Activated T-helper 2 cell treated with anti-CD3 and anti-CD28 coated beads, Interferon-gamma antibody, Interleukin-2, Interleukin-4, amounts not matched to agents 10 μg/mL and 5 μg/mL and 100 μg/mL, durations not matched to agents 14 hours and 24 hours and 36 hours (primary cell): ENCODE measurements at regions not wholly inside any gene's neighbourhood (a gene's known extent, or its start where the extent isn't known, plus 50 kb on each side); places are given as distances from the start of the nearest gene placed in this dataset.

ENCODE experiments used
- DNase-seq: peaks from one replicate; pipeline ENCODE4 v3.0.0; 2021; ENCODE audit warnings: low spot score
- H3K27ac Mint-ChIP-seq: one replicate; pipeline ENCODE4 v1.8.0; 2021; ENCODE audit warnings: mixed read lengths
- H3K27me3 Mint-ChIP-seq: one replicate; pipeline ENCODE4 v1.8.0; 2021; ENCODE audit warnings: low read depth, mixed read lengths
- H3K36me3 Mint-ChIP-seq: one replicate; pipeline ENCODE4 v1.8.0; 2021; ENCODE audit warnings: low read depth, mixed read lengths
- H3K4me1 Mint-ChIP-seq: one replicate; pipeline ENCODE4 v1.8.0; 2021; ENCODE audit warnings: low read depth, mixed read lengths
- H3K4me3 Mint-ChIP-seq: one replicate; pipeline ENCODE4 v1.8.0; 2021; ENCODE audit warnings: low read depth, mild to moderate bottlenecking, moderate library complexity, mixed read lengths
- H3K9me3 Mint-ChIP-seq: one replicate; pipeline ENCODE4 v1.8.0; 2021; ENCODE audit warnings: mixed read lengths
- intact Hi-C: fragments of 100-400 bp; cut with micrococcal nuclease; formaldehyde crosslinking; loops from one replicate; pipeline ENCODE4 v1.15.1; 2023

GRCh38 chr10:3274414-3274813 is 101.8 kb upstream of the PITRM1 start:
- intact Hi-C loops = no loop called here
- no peaks in the 10 kb centered on the region for H3K36me3 Mint-ChIP-seq
- H3K27me3 Mint-ChIP-seq = peaks cover 25% of the 10 kb centered on the region
- H3K9me3 Mint-ChIP-seq = no peaks in the 10 kb centered on the region
- H3K4me1 Mint-ChIP-seq = no peaks in the 10 kb centered on the region
- no peak for DNase-seq
- H3K27ac Mint-ChIP-seq = no peak overlapping the region
- H3K4me3 Mint-ChIP-seq = no peak overlapping the region

GRCh38 chr10:3273966-3274365 is 101.4 kb upstream of the PITRM1 start:
- Mint-ChIP-seq H3K9me3 (no peaks in the 10 kb centered on the region), H3K36me3 (no peaks in the 10 kb centered on the region), H3K27me3 (peaks cover 25% of the 10 kb centered on the region), H3K4me3 (no peak overlapping the region), H3K27ac (no peak overlapping the region), H3K4me1 (no peaks in the 10 kb centered on the region)
- DNase-seq = no peak
- intact Hi-C loops = no loop called here

- no peak overlapping the region for H3K4me3 Mint-ChIP-seq
- intact Hi-C loops = no loop called here
- H3K9me3 Mint-ChIP-seq = no peaks in the 10 kb centered on the region
- H3K27me3 Mint-ChIP-seq = peaks cover 22% of the 10 kb centered on the region
- no peaks in the 10 kb centered on the region for H3K36me3 Mint-ChIP-seq
- DNase-seq = no peak
- H3K27ac Mint-ChIP-seq = no peak overlapping the region
- H3K4me1 Mint-ChIP-seq = no peaks in the 10 kb centered on the region
Measured at GRCh38 chr10:3272300-3272699, 99.7 kb upstream of the PITRM1 start.

GRCh38 chr10:3271354-3272115 is 99.0 kb upstream of the PITRM1 start:
- intact Hi-C loops = no loop called here
- H3K4me3 Mint-ChIP-seq = no peak overlapping the region
- peaks cover 21% of the 10 kb centered on the region for H3K27me3 Mint-ChIP-seq
- no peaks in the 10 kb centered on the region for H3K4me1 Mint-ChIP-seq
- H3K36me3 Mint-ChIP-seq = no peaks in the 10 kb centered on the region
- no peak overlapping the region for H3K27ac Mint-ChIP-seq
- DNase-seq = no peak
- no peaks in the 10 kb centered on the region for H3K9me3 Mint-ChIP-seq

GRCh38 chr10:3270577-3271316 is 98.2 kb upstream of the PITRM1 start:
- Mint-ChIP-seq H3K4me3 (no peak overlapping the region), H3K27me3 (peaks cover 24% of the 10 kb centered on the region), H3K4me1 (no peaks in the 10 kb centered on the region), H3K9me3 (no peaks in the 10 kb centered on the region), H3K36me3 (no peaks in the 10 kb centered on the region), H3K27ac (no peak overlapping the region)
- intact Hi-C loops = no loop called here
- no peak for DNase-seq

GRCh38 chr10:3268025-3268424 is 95.4 kb upstream of the PITRM1 start:
- intact Hi-C loops = no loop called here
- H3K27me3 Mint-ChIP-seq = peaks cover 33% of the 10 kb centered on the region
- H3K9me3 Mint-ChIP-seq = no peaks in the 10 kb centered on the region
- no peak overlapping the region for H3K4me3 Mint-ChIP-seq
- H3K27ac Mint-ChIP-seq = no peak overlapping the region
- H3K4me1 Mint-ChIP-seq = no peaks in the 10 kb centered on the region
- H3K36me3 Mint-ChIP-seq = no peaks in the 10 kb centered on the region
- DNase-seq = no peak

GRCh38 chr10:3265088-3265487 is 92.5 kb upstream of the PITRM1 start:
- Mint-ChIP-seq H3K36me3 (no peaks in the 10 kb centered on the region), H3K9me3 (no peaks in the 10 kb centered on the region), H3K27ac (no peak overlapping the region), H3K4me3 (no peak overlapping the region), H3K27me3 (peaks cover 30% of the 10 kb centered on the region), H3K4me1 (no peaks in the 10 kb centered on the region)
- intact Hi-C loops = no loop called here
- no peak for DNase-seq

- no peak for DNase-seq
- no peak overlapping the region for H3K27ac Mint-ChIP-seq
- intact Hi-C loops = no loop called here
- no peaks in the 10 kb centered on the region for H3K36me3 Mint-ChIP-seq
- H3K9me3 Mint-ChIP-seq = no peaks in the 10 kb centered on the region
- H3K4me1 Mint-ChIP-seq = no peaks in the 10 kb centered on the region
- H3K4me3 Mint-ChIP-seq = no peak overlapping the region
- peaks cover 31% of the 10 kb centered on the region for H3K27me3 Mint-ChIP-seq
Measured at GRCh38 chr10:3264161-3264761, 91.7 kb upstream of the PITRM1 start.

GRCh38 chr10:3263747-3264146 is 91.2 kb upstream of the PITRM1 start:
- H3K4me3 Mint-ChIP-seq = no peak overlapping the region
- no peaks in the 10 kb centered on the region for H3K9me3 Mint-ChIP-seq
- peaks cover 31% of the 10 kb centered on the region for H3K27me3 Mint-ChIP-seq
- intact Hi-C loops = no loop called here
- no peak overlapping the region for H3K27ac Mint-ChIP-seq
- no peaks in the 10 kb centered on the region for H3K4me1 Mint-ChIP-seq
- no peaks in the 10 kb centered on the region for H3K36me3 Mint-ChIP-seq
- DNase-seq = no peak

- no peaks in the 10 kb centered on the region for H3K9me3 Mint-ChIP-seq
- H3K4me3 Mint-ChIP-seq = no peak overlapping the region
- H3K4me1 Mint-ChIP-seq = no peaks in the 10 kb centered on the region
- peaks cover 36% of the 10 kb centered on the region for H3K27me3 Mint-ChIP-seq
- no peak overlapping the region for H3K27ac Mint-ChIP-seq
- no peak for DNase-seq
- H3K36me3 Mint-ChIP-seq = no peaks in the 10 kb centered on the region
- intact Hi-C loops = no loop called here
Measured at GRCh38 chr10:3263082-3263481, 90.5 kb upstream of the PITRM1 start.

- Mint-ChIP-seq H3K36me3 (no peaks in the 10 kb centered on the region), H3K27ac (no peak overlapping the region), H3K4me1 (no peaks in the 10 kb centered on the region), H3K9me3 (no peaks in the 10 kb centered on the region), H3K4me3 (no peak overlapping the region), H3K27me3 (peaks cover 37% of the 10 kb centered on the region)
- intact Hi-C loops = no loop called here
- no peak for DNase-seq
Measured at GRCh38 chr10:3261921-3262320, 89.3 kb upstream of the PITRM1 start.

GRCh38 chr10:3260066-3260834 is 87.7 kb upstream of the PITRM1 start:
- H3K4me3 Mint-ChIP-seq = no peak overlapping the region
- intact Hi-C loops = no loop called here
- H3K27ac Mint-ChIP-seq = no peak overlapping the region
- no peaks in the 10 kb centered on the region for H3K4me1 Mint-ChIP-seq
- H3K27me3 Mint-ChIP-seq = peaks cover 27% of the 10 kb centered on the region
- no peak for DNase-seq
- H3K9me3 Mint-ChIP-seq = no peaks in the 10 kb centered on the region
- H3K36me3 Mint-ChIP-seq = no peaks in the 10 kb centered on the region
